22Rv1 (cell line): ENCODE measurements at regions not wholly inside any gene's neighbourhood (a gene's known extent, or its start where the extent isn't known, plus 50 kb on each side); places are given as distances from the start of the nearest gene placed in this dataset.

Experiments
- CTCF ChIP-seq: fragments of 450-650 bp; IDR thresholded peaks from 2 replicates; pipeline ENCODE4 v1.5.1; 2017; ENCODE audit warnings: mild to moderate bottlenecking
- ZFX ChIP-seq: fragments of 450-650 bp; IDR thresholded peaks from 2 replicates; pipeline ENCODE4 v1.6.1; 2017; ENCODE audit warnings: antibody characterized with exemption, borderline replicate concordance

GRCh38 chr15:70277556-70277955, 179.8 kb upstream of the TLE3 start:
- TF ChIP-seq CTCF: no peak
- no peak for TF ChIP-seq ZFX
